Inflammatory macrophage treated with lipopolysaccharide for 4 hours (primary cell): ENCODE measurements at regions not wholly inside any gene's neighbourhood (a gene's known extent, or its start where the extent isn't known, plus 50 kb on each side); places are given as distances from the start of the nearest gene placed in this dataset.
"Not testable (repeated sequence)": the region's sequence is repeated elsewhere in the genome, so short reads cannot be mapped to it uniquely, and the experiment has no call there.

ENCODE experiments used
- DNase-seq: peaks from one replicate; pipeline ENCODE4 v3.0.0-alpha.2; 2020

- no peak for DNase-seq
Measured at GRCh38 chr14:85909581-85909980, 379.6 kb downstream of the FLRT2 start.

GRCh38 chr14:85907536-85907935, 377.6 kb downstream of the FLRT2 start:
- no peak for DNase-seq

- DNase-seq = no peak
Measured at GRCh38 chr14:85897808-85898207, 367.9 kb downstream of the FLRT2 start.

- no peak for DNase-seq
Measured at GRCh38 chr14:85895603-85896002, 365.7 kb downstream of the FLRT2 start.

- DNase-seq = no peak
Measured at GRCh38 chr14:85892251-85892650, 362.3 kb downstream of the FLRT2 start.

- DNase-seq = no peak
Measured at GRCh38 chr14:85883966-85884365, 354.0 kb downstream of the FLRT2 start.

GRCh38 chr14:85883101-85883500, 353.2 kb downstream of the FLRT2 start:
- no peak for DNase-seq

GRCh38 chr14:85881935-85882334, 352.0 kb downstream of the FLRT2 start:
- DNase-seq = no peak

GRCh38 chr14:85878874-85879273, 348.9 kb downstream of the FLRT2 start:
- no peak for DNase-seq

GRCh38 chr14:85873006-85873405, 343.1 kb downstream of the FLRT2 start:
- no peak for DNase-seq

GRCh38 chr14:85867450-85867849, 337.5 kb downstream of the FLRT2 start:
- no peak for DNase-seq

- DNase-seq = no peak
Measured at GRCh38 chr14:85865701-85866100, 335.8 kb downstream of the FLRT2 start.

- no peak for DNase-seq
Measured at GRCh38 chr14:85858634-85859033, 328.7 kb downstream of the FLRT2 start.

GRCh38 chr14:85856430-85856829, 326.5 kb downstream of the FLRT2 start:
- DNase-seq = no peak

GRCh38 chr14:85853996-85854526, 324.1 kb downstream of the FLRT2 start:
- DNase-seq = no peak

- no peak for DNase-seq
Measured at GRCh38 chr14:85852906-85853305, 323.0 kb downstream of the FLRT2 start.

GRCh38 chr14:85852123-85852522, 322.2 kb downstream of the FLRT2 start:
- DNase-seq = not testable (repeated sequence)

GRCh38 chr14:85830549-85830948, 300.6 kb downstream of the FLRT2 start:
- DNase-seq = not testable (repeated sequence)

GRCh38 chr14:85829601-85830000, 299.7 kb downstream of the FLRT2 start:
- DNase-seq = not testable (repeated sequence)

- DNase-seq = no peak
Measured at GRCh38 chr14:85824526-85824925, 294.6 kb downstream of the FLRT2 start.

- DNase-seq = no peak
Measured at GRCh38 chr14:85822236-85822635, 292.3 kb downstream of the FLRT2 start.

- DNase-seq = no peak
Measured at GRCh38 chr14:85817430-85817829, 287.5 kb downstream of the FLRT2 start.

- DNase-seq = no peak
Measured at GRCh38 chr14:85813040-85813439, 283.1 kb downstream of the FLRT2 start.

- no peak for DNase-seq
Measured at GRCh38 chr14:85811340-85811739, 281.4 kb downstream of the FLRT2 start.

GRCh38 chr14:85799668-85800067, 269.7 kb downstream of the FLRT2 start:
- no peak for DNase-seq

- DNase-seq = no peak
Measured at GRCh38 chr14:85798856-85799255, 268.9 kb downstream of the FLRT2 start.
